HCT116 (cell line): ENCODE measurements at regions not wholly inside any gene's neighbourhood (a gene's known extent, or its start where the extent isn't known, plus 50 kb on each side); places are given as distances from the start of the nearest gene placed in this dataset.

Experiments used
- ATAC-seq: fragments of 200-7000 bp; cut with Tn5 transposase; 2 replicates; pipeline ENCODE4 v1.9.1; 2020; ENCODE audit warnings: mild to moderate bottlenecking, moderate library complexity
- BruUV-seq: library from RNA; stranded (reverse); fragments of 400-500 nt; replicated peaks from 2 replicates; lab custom pipeline; 2021; lab: Mats Ljungman, UMichigan
- CTCF ChIA-PET: fragments of 300-600 bp; sonication (Branson Sonifier 250); formaldehyde crosslinking; loops from one replicate; lab custom pipeline; 2021; ENCODE audit warnings: antibody characterized with exemption; lab: Charles Lee
- POLR2A ChIA-PET: fragments of 300-600, 350-600 bp; sonication (Branson Sonifier 250); formaldehyde crosslinking; loops from one replicate; lab custom pipeline; 2021; ENCODE audit warnings: antibody characterized with exemption; lab: Charles Lee
- RAD21 ChIA-PET, 2 experiments: fragments of 300-600 bp; sonication (Branson Sonifier 250); formaldehyde crosslinking; loops; one replicate each; lab custom pipeline; 2023; ENCODE audit warnings: low total read pairs in 2 of 2; ENCODE audit not compliant: uncharacterized antibody in 2 of 2, unreplicated experiment in 2 of 2, low non-redundant PET in 1 of 2; lab: Charles Lee
- DNase-seq: peaks from one replicate; pipeline ENCODE4 v3.0.0-alpha.2; 2010; ENCODE audit warnings: low read depth, low spot score
- H2AFZ ChIP-seq: fragments of 200-600 bp; shearing (Covaris generic), sonication (generic); 2 replicates; pipeline ENCODE4 v1.6.1; 2017; ENCODE audit warnings: low read depth, mixed run types, mixed read lengths, antibody characterized with exemption, low read length; ENCODE audit not compliant: poor library complexity, severe bottlenecking
- H3K27ac ChIP-seq: 2 replicates; pipeline ENCODE4 v1.5.1; 2012; ENCODE audit warnings: low read depth, low read length
- H3K27me3 ChIP-seq: fragments of 200-600 bp; sonication (generic); 2 replicates; pipeline ENCODE4 v1.6.1; 2016; ENCODE audit warnings: mixed run types, low read length, mixed read lengths; ENCODE audit not compliant: insufficient read depth
- H3K36me3 ChIP-seq, 2 experiments: fragments of 200-500 bp in 1 of 2; fragments of 200-600 bp in 1 of 2; sonication (Bioruptor generic) in 1 of 2; sonication (generic) in 1 of 2; 2 replicates each; pipeline versions ENCODE4 v1.5.1 to v1.6.1; 2014 to 2016; ENCODE audit warnings: low read length in 2 of 2, inconsistent platforms in 1 of 2, mixed read lengths in 1 of 2, mixed run types in 1 of 2; ENCODE audit not compliant: insufficient read depth in 2 of 2, control insufficient read depth in 1 of 2
- H3K4me1 ChIP-seq, 2 experiments: fragments of 200-600 bp in 1 of 2; sonication (generic) in 1 of 2; 2 replicates each; pipeline versions ENCODE4 v1.5.1 to v1.6.1; 2012 to 2017; ENCODE audit warnings: low read length in 2 of 2, inconsistent platforms in 1 of 2, mild to moderate bottlenecking in 1 of 2, mixed read lengths in 1 of 2, mixed run types in 1 of 2, moderate library complexity in 1 of 2; ENCODE audit not compliant: insufficient read depth in 2 of 2, control insufficient read depth in 1 of 2
- H3K4me2 ChIP-seq: fragments of 200-600 bp; sonication (generic); 2 replicates; pipeline ENCODE4 v1.6.1; 2017; ENCODE audit warnings: mixed run types, low read length, mixed read lengths
- H3K4me3 ChIP-seq, 2 experiments: fragments of 200-600 bp in 1 of 2; sonication (generic) in 1 of 2; replicated peaks in 1 of 2; 2 replicates each; pipeline ENCODE4 v1.5.1; 2011 to 2016; ENCODE audit warnings: low read length in 2 of 2, control low read depth in 1 of 2, low read depth in 1 of 2, mild to moderate bottlenecking in 1 of 2, mixed read lengths in 1 of 2, mixed run types in 1 of 2
- H3K79me2 ChIP-seq: fragments of 200-600 bp; sonication (generic); 2 replicates; pipeline ENCODE4 v1.6.1; 2017; ENCODE audit warnings: mild to moderate bottlenecking, mixed run types, low read length, moderate library complexity, mixed read lengths; ENCODE audit not compliant: insufficient read depth
- H3K9ac ChIP-seq: fragments of 200-600 bp; sonication (generic); 2 replicates; pipeline ENCODE4 v1.6.1; 2016; ENCODE audit warnings: low read length, mixed read lengths
- H3K9me2 ChIP-seq: fragments of 200-600 bp; sonication (generic), shearing (Covaris generic); 2 replicates; pipeline ENCODE4 v1.6.1; 2017; ENCODE audit warnings: mixed run types, mild to moderate bottlenecking, moderate library complexity; ENCODE audit not compliant: insufficient read depth
- H3K9me3 ChIP-seq, 2 experiments: fragments of 200-500 bp in 1 of 2; fragments of 200-600 bp in 1 of 2; sonication (Bioruptor generic) in 1 of 2; sonication (generic) in 1 of 2; 2 replicates each; pipeline ENCODE4 v1.6.1; 2014 to 2017; ENCODE audit warnings: low read length in 2 of 2, mixed read lengths in 2 of 2, inconsistent platforms in 1 of 2, low read depth in 1 of 2, mild to moderate bottlenecking in 1 of 2, mixed run types in 1 of 2, moderate library complexity in 1 of 2; ENCODE audit not compliant: control insufficient read depth in 1 of 2, insufficient read depth in 1 of 2
- H4K20me1 ChIP-seq: fragments of 200-600 bp; sonication (generic), shearing (Covaris generic); 2 replicates; pipeline ENCODE4 v1.6.1; 2017; ENCODE audit warnings: mixed run types, mild to moderate bottlenecking, moderate library complexity; ENCODE audit not compliant: insufficient read depth
- CBX3 ChIP-seq: IDR thresholded peaks from 2 replicates; pipeline ENCODE4 v1.6.1; 2012; ENCODE audit warnings: low read depth
- EGR1 ChIP-seq: IDR thresholded peaks from 2 replicates; pipeline ENCODE4 v1.6.1; 2012; ENCODE audit warnings: low read depth
- EZH2 ChIP-seq: fragments of 200-600 bp; sonication (generic); IDR thresholded peaks from 2 replicates; pipeline ENCODE4 v1.6.1; 2017; ENCODE audit warnings: antibody characterized with exemption, mixed run types
- EZH2phosphoT487 ChIP-seq: fragments of 200-600 bp; IDR thresholded peaks from 2 replicates; pipeline ENCODE4 v1.6.1; 2018; ENCODE audit warnings: antibody characterized with exemption, borderline replicate concordance
- FOSL1 ChIP-seq: IDR thresholded peaks from 2 replicates; pipeline ENCODE4 v1.6.1; 2012; ENCODE audit warnings: low read depth
- MAX ChIP-seq: IDR thresholded peaks from 2 replicates; pipeline ENCODE4 v1.6.1; 2012
- POLR2AphosphoS5 ChIP-seq: IDR thresholded peaks from 2 replicates; pipeline ENCODE4 v1.6.1; 2011; ENCODE audit warnings: mild to moderate bottlenecking, low read depth, low read length, moderate library complexity
- RAD21 ChIP-seq: IDR thresholded peaks from 2 replicates; pipeline ENCODE4 v1.6.1; 2012; ENCODE audit warnings: low read depth, mild to moderate bottlenecking
- REST ChIP-seq: IDR thresholded peaks from 2 replicates; pipeline ENCODE4 v1.6.1; 2012; ENCODE audit warnings: low read depth
- SP1 ChIP-seq: IDR thresholded peaks from 2 replicates; pipeline ENCODE4 v1.6.1; 2012; ENCODE audit warnings: low read depth
- TCF7L2 ChIP-seq: IDR thresholded peaks from 2 replicates; pipeline ENCODE4 v1.7.0; 2011; ENCODE audit warnings: borderline replicate concordance, inconsistent platforms; ENCODE audit not compliant: insufficient read depth, insufficient read length; ENCODE audit errors: extremely low read depth
- ZBTB33 ChIP-seq: IDR thresholded peaks from 2 replicates; pipeline ENCODE4 v1.6.1; 2011; ENCODE audit warnings: mild to moderate bottlenecking, low read length, moderate library complexity; ENCODE audit not compliant: insufficient replicate concordance; ENCODE audit errors: extremely low read depth
- ZFX ChIP-seq: fragments of 450-650 bp; IDR thresholded peaks from 2 replicates; pipeline ENCODE4 v1.6.1; 2017
- ZNF274 ChIP-seq: fragments of 200-500 bp; sonication (Bioruptor generic); IDR thresholded peaks from 2 replicates; pipeline ENCODE4 v1.6.1; 2014; ENCODE audit warnings: mild to moderate bottlenecking, low read depth, low read length, inconsistent platforms
- intact Hi-C: fragments of 100-400 bp; cut with micrococcal nuclease; formaldehyde crosslinking; loops from 2 replicates; pipeline ENCODE4 v1.10.0; 2022

- ChIA-PET RAD21 (no interaction called here), POLR2A (no interaction called here), CTCF (no interaction called here)
- no peak for ATAC-seq
- no peak for TF ChIP-seq POLR2AphosphoS5
- TF ChIP-seq EZH2phosphoT487 = no peak
- no peak for TF ChIP-seq RAD21
- TF ChIP-seq EGR1 = no peak
- TF ChIP-seq MAX = no peak
- TF ChIP-seq SP1 = no peak
- no peak for TF ChIP-seq ZNF274
- no peak for TF ChIP-seq TCF7L2
- no peak for TF ChIP-seq ZFX
- TF ChIP-seq EZH2 = no peak
- TF ChIP-seq REST = no peak
- TF ChIP-seq CBX3 = no peak
- no peak for TF ChIP-seq ZBTB33
- TF ChIP-seq FOSL1 = no peak
- TF ChIP-seq, all 23 proteins: peak for 0
- no peak for DNase-seq
- H3K9me2 ChIP-seq = no peaks in the 10 kb centered on the region
- no peaks in the 10 kb centered on the region for H3K27me3 ChIP-seq
- no peak overlapping the region for H3K4me2 ChIP-seq
- H3K4me3 ChIP-seq = no peak overlapping the region
- no peaks in the 10 kb centered on the region for H3K9me3 ChIP-seq
- no TSS peak for BruUV-seq
- H3K27ac ChIP-seq = no peak overlapping the region
- no peaks in the 10 kb centered on the region for H4K20me1 ChIP-seq
- no peaks in the 10 kb centered on the region for H3K79me2 ChIP-seq
- H3K4me1 ChIP-seq = peaks cover 0 to 2% of the 10 kb centered on the region in 2 experiments; a peak in 1 of 4 replicates
- H2AFZ ChIP-seq = no peak overlapping the region
- no peaks in the 10 kb centered on the region for H3K36me3 ChIP-seq
- intact Hi-C loops = no loop called here
- H3K9ac ChIP-seq = no peak overlapping the region
Measured at GRCh38 chr5:14060218-14060617, 82.9 kb upstream of the TRIO start.
